Cardiac fibroblast (primary cell): ENCODE measurements at regions not wholly inside any gene's neighbourhood (a gene's known extent, or its start where the extent isn't known, plus 50 kb on each side); places are given as distances from the start of the nearest gene placed in this dataset.

Source experiments
- DNase-seq, 2 donors: peaks; one replicate each; pipeline versions ENCODE4 v3.0.0 to v3.0.0-alpha.2; 2010; ENCODE audit warnings: low read depth in 2 of 2
- H3K4me3 ChIP-seq, 2 donors: replicated peaks in 1 of 2; 1 replicate in 1 of 2; 2 replicates in 1 of 2; pipeline ENCODE4 v1.5.1; 2011; ENCODE audit warnings: low read depth in 2 of 2, low read length in 2 of 2, mild to moderate bottlenecking in 2 of 2, moderate library complexity in 1 of 2
- TF ChIP-seq, protein P1 (sequence below): IDR thresholded peaks from one replicate; pipeline ENCODE4 v1.5.1; 2011; ENCODE audit warnings: low read depth, mild to moderate bottlenecking, low read length, inconsistent platforms

GRCh38 chr18:44041961-44042360 lies 638.7 kb upstream of the SETBP1 start:
- H3K4me3 ChIP-seq, result no peak overlapping the region
- no peak for DNase-seq
- TF ChIP-seq, protein P1, sequence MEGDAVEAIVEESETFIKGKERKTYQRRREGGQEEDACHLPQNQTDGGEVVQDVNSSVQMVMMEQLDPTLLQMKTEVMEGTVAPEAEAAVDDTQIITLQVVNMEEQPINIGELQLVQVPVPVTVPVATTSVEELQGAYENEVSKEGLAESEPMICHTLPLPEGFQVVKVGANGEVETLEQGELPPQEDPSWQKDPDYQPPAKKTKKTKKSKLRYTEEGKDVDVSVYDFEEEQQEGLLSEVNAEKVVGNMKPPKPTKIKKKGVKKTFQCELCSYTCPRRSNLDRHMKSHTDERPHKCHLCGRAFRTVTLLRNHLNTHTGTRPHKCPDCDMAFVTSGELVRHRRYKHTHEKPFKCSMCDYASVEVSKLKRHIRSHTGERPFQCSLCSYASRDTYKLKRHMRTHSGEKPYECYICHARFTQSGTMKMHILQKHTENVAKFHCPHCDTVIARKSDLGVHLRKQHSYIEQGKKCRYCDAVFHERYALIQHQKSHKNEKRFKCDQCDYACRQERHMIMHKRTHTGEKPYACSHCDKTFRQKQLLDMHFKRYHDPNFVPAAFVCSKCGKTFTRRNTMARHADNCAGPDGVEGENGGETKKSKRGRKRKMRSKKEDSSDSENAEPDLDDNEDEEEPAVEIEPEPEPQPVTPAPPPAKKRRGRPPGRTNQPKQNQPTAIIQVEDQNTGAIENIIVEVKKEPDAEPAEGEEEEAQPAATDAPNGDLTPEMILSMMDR, result no peak

DNA sequence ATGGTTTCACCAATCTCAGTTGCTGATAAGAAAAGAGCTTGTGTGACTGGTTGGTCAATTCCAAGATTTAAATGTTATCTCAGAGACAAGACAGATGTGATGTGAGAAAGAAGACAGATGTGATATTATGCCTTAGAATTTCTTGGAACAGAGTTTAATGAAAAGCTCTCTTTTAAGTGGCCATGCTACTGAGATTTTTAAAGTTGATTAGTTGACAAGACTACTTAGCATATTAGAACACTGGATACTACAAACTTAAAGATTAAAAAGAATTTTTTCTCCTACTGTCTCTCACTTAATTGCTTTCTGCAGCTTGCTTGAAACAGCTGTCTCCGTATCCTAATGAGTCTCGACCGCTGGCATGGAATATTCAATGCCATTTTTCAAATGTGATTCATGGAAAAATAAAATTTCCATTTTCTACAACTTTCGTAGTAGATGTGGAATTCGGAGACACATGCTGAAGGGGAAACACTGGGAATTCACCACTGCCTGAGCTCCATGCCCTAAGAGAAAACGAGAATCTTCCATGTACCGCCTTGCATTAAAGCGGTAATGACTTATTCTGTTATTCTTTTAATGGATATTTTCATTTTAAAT lies 634.2 kb upstream of the SETBP1 start:
- DNase-seq, result no peak
- TF ChIP-seq, protein P1, result no peak
- H3K4me3 ChIP-seq, result no peak overlapping the region

- no peak overlapping the region for H3K4me3 ChIP-seq
- DNase-seq, result no peak
- TF ChIP-seq, protein P1, result no peak
Observed at GRCh38 chr18:44047585-44047984, 633.1 kb upstream of the SETBP1 start.

DNA sequence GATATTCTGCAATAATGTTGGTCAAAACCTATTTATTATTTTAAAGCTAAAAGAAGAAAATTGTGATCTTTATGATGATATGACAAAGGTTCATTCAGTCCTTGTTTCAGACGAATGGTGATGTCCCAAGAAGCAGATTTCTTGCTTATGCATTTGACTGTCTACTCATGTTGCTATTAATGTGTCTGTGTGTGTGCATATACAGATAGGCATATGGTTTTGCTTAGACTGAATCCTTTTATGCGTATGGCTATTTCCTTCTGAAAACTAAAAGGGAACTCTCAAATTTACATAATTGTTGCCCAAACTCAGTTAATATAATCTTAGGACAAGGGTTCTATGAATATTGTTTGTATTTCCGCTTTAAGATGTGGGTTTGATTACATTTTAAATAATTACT lies 632.3 kb upstream of the SETBP1 start:
- H3K4me3 ChIP-seq, result no peak overlapping the region
- DNase-seq, result no peak
- TF ChIP-seq, protein P1, result no peak

- no peak for DNase-seq
- H3K4me3 ChIP-seq, result no peak overlapping the region
- TF ChIP-seq, protein P1, result no peak
Observed at GRCh38 chr18:44048846-44049245, 631.8 kb upstream of the SETBP1 start.

GRCh38 chr18:44051026-44051425 lies 629.7 kb upstream of the SETBP1 start:
- no peak overlapping the region for H3K4me3 ChIP-seq
- no peak for DNase-seq
- TF ChIP-seq, protein P1, result no peak

- TF ChIP-seq, protein P1, result no peak
- DNase-seq, result no peak
- H3K4me3 ChIP-seq, result no peak overlapping the region
Observed at GRCh38 chr18:44054514-44054913, 626.2 kb upstream of the SETBP1 start.
